CD14-positive monocyte (primary cell): ENCODE measurements at regions not wholly inside any gene's neighbourhood (a gene's known extent, or its start where the extent isn't known, plus 50 kb on each side); places are given as distances from the start of the nearest gene placed in this dataset.

ENCODE experiments used
- DNase-seq, 3 donors: peaks; one replicate each; pipeline ENCODE4 v3.0.0-alpha.2; 2011 to 2022
- H2AFZ ChIP-seq: 2 replicates; pipeline ENCODE4 v1.6.0; 2012; ENCODE audit warnings: mild to moderate bottlenecking, low read depth, low read length, inconsistent platforms; ENCODE audit not compliant: insufficient read depth, poor library complexity, severe bottlenecking
- H3K27ac ChIP-seq, 2 donors: 1 replicate in 1 of 2; 2 replicates in 1 of 2; pipeline ENCODE4 v1.5.1; 2012 to 2013; ENCODE audit warnings: low read length in 2 of 2, control low read depth in 1 of 2, inconsistent platforms in 1 of 2, low read depth in 1 of 2, mild to moderate bottlenecking in 1 of 2
- H3K27me3 ChIP-seq, 2 donors: one replicate each; pipeline versions ENCODE4 v1.6.0 to v1.6.1; 2011 to 2013; ENCODE audit warnings: low read length in 2 of 2; ENCODE audit not compliant: control insufficient read depth in 2 of 2, insufficient read depth in 2 of 2
- H3K36me3 ChIP-seq, 2 donors: replicated peaks in 1 of 2; 1 replicate in 1 of 2; 2 replicates in 1 of 2; pipeline versions ENCODE4 v1.5.1 to v1.6.1; 2012 to 2013; ENCODE audit warnings: low read length in 2 of 2, control low read depth in 1 of 2, inconsistent platforms in 1 of 2, mild to moderate bottlenecking in 1 of 2; ENCODE audit not compliant: insufficient read depth in 2 of 2, control insufficient read depth in 1 of 2
- H3K4me1 ChIP-seq, 2 donors: 1 replicate in 1 of 2; 2 replicates in 1 of 2; pipeline versions ENCODE4 v1.5.1 to v1.6.1; 2012 to 2013; ENCODE audit warnings: low read length in 2 of 2, control low read depth in 1 of 2, inconsistent platforms in 1 of 2, mild to moderate bottlenecking in 1 of 2, moderate library complexity in 1 of 2; ENCODE audit not compliant: insufficient read depth in 2 of 2, control insufficient read depth in 1 of 2
- H3K4me2 ChIP-seq: replicated peaks from 2 replicates; pipeline ENCODE3; 2012; ENCODE audit warnings: low read length, moderate library complexity, mild to moderate bottlenecking; ENCODE audit not compliant: poor library complexity, severe bottlenecking; ENCODE audit errors: extremely low read depth
- H3K4me3 ChIP-seq, 3 experiments: fragments of 200-600 bp in 1 of 3; sonication (generic) in 1 of 3; replicated peaks in 1 of 3; 1 replicate in 2 of 3; 2 replicates in 1 of 3; pipeline ENCODE4 v1.5.1; 2011 to 2013; ENCODE audit warnings: low read length in 3 of 3, mild to moderate bottlenecking in 3 of 3, control low read depth in 2 of 3, low read depth in 2 of 3, inconsistent platforms in 1 of 3, moderate library complexity in 1 of 3
- H3K79me2 ChIP-seq: 2 replicates; pipeline ENCODE4 v1.6.0; 2012; ENCODE audit warnings: mild to moderate bottlenecking, control low read depth, inconsistent platforms, low read length, moderate library complexity; ENCODE audit not compliant: insufficient read depth
- H3K9ac ChIP-seq: 2 replicates; pipeline ENCODE4 v1.6.0; 2017; ENCODE audit warnings: low read length, mild to moderate bottlenecking; ENCODE audit not compliant: insufficient read depth, poor library complexity, severe bottlenecking
- H3K9me3 ChIP-seq, 2 donors: replicated peaks in 1 of 2; 1 replicate in 1 of 2; 2 replicates in 1 of 2; pipeline versions ENCODE4 v1.5.1 to v1.6.1; 2012 to 2013; ENCODE audit warnings: low read length in 2 of 2, control low read depth in 1 of 2; ENCODE audit not compliant: control insufficient read depth in 1 of 2, insufficient read depth in 1 of 2
- H4K20me1 ChIP-seq: 2 replicates; pipeline ENCODE4 v1.6.0; 2012; ENCODE audit warnings: mild to moderate bottlenecking, low read length, control low read depth, moderate library complexity; ENCODE audit not compliant: insufficient read depth
- H3K27ac Mint-ChIP-seq, 7 donors: one replicate each; pipeline ENCODE4 v1.8.0; 2020; ENCODE audit warnings: mild to moderate bottlenecking in 7 of 7, mixed read lengths in 7 of 7, moderate library complexity in 6 of 7, inconsistent platforms in 2 of 7
- H3K27me3 Mint-ChIP-seq, 3 donors: one replicate each; pipeline ENCODE4 v1.8.0; 2021 to 2022; ENCODE audit warnings: low read depth in 3 of 3, mild to moderate bottlenecking in 3 of 3, mixed read lengths in 3 of 3, moderate library complexity in 3 of 3, inconsistent platforms in 1 of 3
- H3K36me3 Mint-ChIP-seq, 2 donors: one replicate each; pipeline ENCODE4 v1.8.0; 2020; ENCODE audit warnings: mixed read lengths in 2 of 2, inconsistent platforms in 1 of 2, mild to moderate bottlenecking in 1 of 2
- H3K4me1 Mint-ChIP-seq: one replicate; pipeline ENCODE4 v1.8.0; 2020; ENCODE audit warnings: mild to moderate bottlenecking, mixed read lengths
- H3K4me3 Mint-ChIP-seq, 2 donors: one replicate each; pipeline ENCODE4 v1.8.0; 2020; ENCODE audit warnings: mild to moderate bottlenecking in 2 of 2, mixed read lengths in 2 of 2, moderate library complexity in 1 of 2
- H3K9me3 Mint-ChIP-seq, 7 donors: one replicate each; pipeline ENCODE4 v1.8.0; 2020 to 2022; ENCODE audit warnings: mixed read lengths in 7 of 7, mild to moderate bottlenecking in 6 of 7, moderate library complexity in 6 of 7, inconsistent platforms in 2 of 7
- CTCF ChIP-seq: fragments of 200-600 bp; IDR thresholded peaks from one replicate; pipeline ENCODE4 v1.8.0; 2022; ENCODE audit warnings: antibody characterized with exemption, mild to moderate bottlenecking
- WGBS: methylation state at CpG from one replicate; pipeline ENCODE4 v1.1.5; 2013; ENCODE audit warnings: missing lambda C conversion rate; ENCODE audit not compliant: insufficient coverage; 5-methylcytosine and 5-hydroxymethylcytosine counted together
- intact Hi-C, 2 donors: fragments of 100-400 bp; cut with micrococcal nuclease; formaldehyde crosslinking; loops; one replicate each; pipeline versions ENCODE4 v1.15.0 to v1.15.1; 2023

- Histone ChIP-seq H3K9me3 (peaks cover 0 to 4% of the 10 kb centered on the region in 2 donors), H3K4me1 (no peaks in the 10 kb centered on the region), H3K36me3 (no peaks in the 10 kb centered on the region), H3K4me2 (no peak overlapping the region), H3K79me2 (no peaks in the 10 kb centered on the region), H3K9ac (no peak overlapping the region), H2AFZ (no peak overlapping the region), H3K27me3 (no peaks in the 10 kb centered on the region), H3K4me3 (no peak overlapping the region), H3K27ac (no peak overlapping the region), H4K20me1 (no peaks in the 10 kb centered on the region)
- peaks cover 0 to 14% (median 4%) of the 10 kb centered on the region in 7 donors for H3K9me3 Mint-ChIP-seq
- no peak overlapping the region for H3K27ac Mint-ChIP-seq
- intact Hi-C loops: no loop called here
- TF ChIP-seq CTCF: no peak
- DNase-seq: no peak
- no peaks in the 10 kb centered on the region for H3K4me1 Mint-ChIP-seq
- no peaks in the 10 kb centered on the region for H3K36me3 Mint-ChIP-seq
- no peak overlapping the region for H3K4me3 Mint-ChIP-seq
- no peaks in the 10 kb centered on the region for H3K27me3 Mint-ChIP-seq
These were observed 470.8 kb upstream of the IGFBP7 start for GRCh38 chr4:57580710-57581599.

GRCh38 chr4:57575426-57575825 is 465.2 kb upstream of the IGFBP7 start:
- Histone ChIP-seq H3K4me2 (no peak overlapping the region), H3K9ac (no peak overlapping the region), H2AFZ (no peak overlapping the region), H3K79me2 (no peaks in the 10 kb centered on the region), H3K9me3 (peaks cover 0 to 6% of the 10 kb centered on the region in 2 donors), H3K36me3 (no peaks in the 10 kb centered on the region), H3K27me3 (no peaks in the 10 kb centered on the region), H3K4me3 (no peak overlapping the region), H3K4me1 (no peaks in the 10 kb centered on the region), H4K20me1 (no peaks in the 10 kb centered on the region), H3K27ac (no peak overlapping the region)
- Mint-ChIP-seq H3K4me3 (no peak overlapping the region), H3K9me3 (peaks cover 0 to 15% (median 4%) of the 10 kb centered on the region in 7 donors), H3K36me3 (no peaks in the 10 kb centered on the region), H3K27ac (no peak overlapping the region), H3K27me3 (no peaks in the 10 kb centered on the region), H3K4me1 (no peaks in the 10 kb centered on the region)
- TF ChIP-seq CTCF: no peak
- DNase-seq: no peak
- intact Hi-C loops: no loop called here
- WGBS: 91% methylated on average over 1 of the region's 2 CpGs
